ENCODE measurements at regions not wholly inside any gene's neighbourhood (a gene's known extent, or its start where the extent isn't known, plus 50 kb on each side); places are given as distances from the start of the nearest gene placed in this dataset.

DNA sequence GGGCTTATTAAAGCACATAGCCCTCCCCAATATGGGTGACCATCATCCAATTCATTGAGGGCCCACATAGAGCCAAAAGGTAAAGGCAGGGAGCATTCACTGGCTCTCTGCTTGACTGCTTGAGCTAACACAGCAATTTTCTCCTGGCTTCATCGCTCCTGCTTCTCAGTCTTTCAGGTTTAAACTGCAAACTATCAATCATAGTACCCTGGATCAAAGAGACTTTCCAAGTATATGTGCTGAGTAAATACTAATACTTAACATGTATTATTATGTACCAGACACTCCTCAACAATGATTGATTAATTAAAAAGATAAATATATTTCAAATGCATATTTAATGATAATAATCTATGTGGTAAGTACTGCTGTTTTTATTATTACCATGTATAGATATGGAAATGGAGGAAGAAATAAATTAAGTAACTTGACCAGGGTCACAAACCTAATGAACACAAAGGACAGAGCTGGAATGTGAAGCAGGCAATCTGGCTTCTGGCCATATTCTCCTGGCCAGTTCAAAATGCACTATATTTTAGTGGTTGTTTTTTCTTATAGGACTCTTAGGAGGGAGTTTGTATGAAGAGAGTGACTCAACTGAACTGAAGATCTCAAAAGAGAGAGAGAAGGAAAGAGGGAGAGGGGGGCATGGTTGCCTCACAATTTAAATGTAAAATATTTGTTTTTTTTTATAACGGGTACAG, 1197.3 kb downstream of the TECRL start:
- TF ChIP-seq, protein P1, sequence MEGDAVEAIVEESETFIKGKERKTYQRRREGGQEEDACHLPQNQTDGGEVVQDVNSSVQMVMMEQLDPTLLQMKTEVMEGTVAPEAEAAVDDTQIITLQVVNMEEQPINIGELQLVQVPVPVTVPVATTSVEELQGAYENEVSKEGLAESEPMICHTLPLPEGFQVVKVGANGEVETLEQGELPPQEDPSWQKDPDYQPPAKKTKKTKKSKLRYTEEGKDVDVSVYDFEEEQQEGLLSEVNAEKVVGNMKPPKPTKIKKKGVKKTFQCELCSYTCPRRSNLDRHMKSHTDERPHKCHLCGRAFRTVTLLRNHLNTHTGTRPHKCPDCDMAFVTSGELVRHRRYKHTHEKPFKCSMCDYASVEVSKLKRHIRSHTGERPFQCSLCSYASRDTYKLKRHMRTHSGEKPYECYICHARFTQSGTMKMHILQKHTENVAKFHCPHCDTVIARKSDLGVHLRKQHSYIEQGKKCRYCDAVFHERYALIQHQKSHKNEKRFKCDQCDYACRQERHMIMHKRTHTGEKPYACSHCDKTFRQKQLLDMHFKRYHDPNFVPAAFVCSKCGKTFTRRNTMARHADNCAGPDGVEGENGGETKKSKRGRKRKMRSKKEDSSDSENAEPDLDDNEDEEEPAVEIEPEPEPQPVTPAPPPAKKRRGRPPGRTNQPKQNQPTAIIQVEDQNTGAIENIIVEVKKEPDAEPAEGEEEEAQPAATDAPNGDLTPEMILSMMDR (IDR thresholded peaks at IDR 0.05): no peak
- TF ChIP-seq POLR2AphosphoS5 (IDR thresholded peaks at IDR 0.05; ENCODE audit: low read depth, low read length): no peak

All from Panc1 (cell line).